Pancreas (tissue), 10 donors: ENCODE measurements at regions not wholly inside any gene's neighbourhood (a gene's known extent, or its start where the extent isn't known, plus 50 kb on each side); places are given as distances from the start of the nearest gene placed in this dataset.
"Not testable (repeated sequence)": the region's sequence is repeated elsewhere in the genome, so short reads cannot be mapped to it uniquely, and the experiment has no call there.

Experiments used
- ATAC-seq, 4 donors: fragments of 200-7000 bp; cut with Tn5 transposase; one replicate each; pipeline versions ENCODE4 v1.8.0 to v1.9.1; 2020; ENCODE audit warnings: mild to moderate bottlenecking in 4 of 4, moderate library complexity in 4 of 4
- DNase-seq, 6 donors: peaks; one replicate each; pipeline ENCODE4 v3.0.0-alpha.2; 2020
- FAIRE-seq: peaks from 2 replicates; lab custom pipeline; 2012; peaks lifted over from hg19 to GRCh38; lab: Jason Lieb, UNC
- H3K27ac ChIP-seq, 4 donors: fragments of 200-600 bp; sonication (generic); 1 replicate in 3 of 4; 2 replicates in 1 of 4; pipeline versions ENCODE4 v1.5.0 to v1.8.0; 2020
- H3K27me3 ChIP-seq, 4 donors: fragments of 200-600 bp; one replicate each; pipeline ENCODE4 v1.8.0; 2021
- H3K36me3 ChIP-seq, 3 donors: fragments of 200-600 bp; sonication (generic) in 1 of 3; one replicate each; pipeline versions ENCODE4 v1.5.0 to v1.8.0; 2020 to 2021
- H3K4me1 ChIP-seq, 3 donors: fragments of 200-600 bp; one replicate each; pipeline ENCODE4 v1.8.0; 2021
- H3K4me3 ChIP-seq, 4 donors: fragments of 200-600 bp; sonication (generic) in 2 of 4; one replicate each; pipeline versions ENCODE4 v1.5.0 to v1.8.0; 2020 to 2021
- H3K9me3 ChIP-seq, 4 donors: fragments of 200-600 bp; one replicate each; pipeline ENCODE4 v1.8.0; 2021
- CTCF ChIP-seq, 4 donors: fragments of 200-600 bp; sonication (generic) in 3 of 4; IDR thresholded peaks; one replicate each; pipeline versions ENCODE4 v1.5.0 to v1.8.0; 2021; ENCODE audit warnings: antibody characterized with exemption in 4 of 4
- WGBS, 2 donors: extraction: QIAGEN DNeasy Blood & Tissue Kit; methylation state at CpG; one replicate each; pipeline ENCODE4 v1.1.7; 2013; 5-methylcytosine and 5-hydroxymethylcytosine counted together
- intact Hi-C, 3 donors: fragments of 100-400 bp; cut with DNase I; formaldehyde crosslinking; loops; one replicate each; pipeline versions ENCODE4 v1.11.1 to v1.14.2; 2022
- donor health status: healthy with polysubstance abuse.
- donor health status: DM: no; HTN: no; CAD: no; lungs with moderate emphysema.
- donor health status: DM: no; HTN: no; CAD: no.
- donor health status: control.
- donor health status: control.
- donor health status: Bipolar disorder and iron deficiency.
- donor health status: DM: yes; HTN: yes; CAD: no.
- donor health status: DM: no; HTN: no; CAD: no.
- donor health status: DM: no; HTN: no; CAD: no.
- donor health status: DM: yes; HTN: yes; CAD: no.

- Histone ChIP-seq H3K4me1 (no peaks in the 10 kb centered on the region), H3K9me3 (no peaks in the 10 kb centered on the region), H3K36me3 (no peaks in the 10 kb centered on the region), H3K27me3 (no peaks in the 10 kb centered on the region), H3K27ac (no peak overlapping the region), H3K4me3 (no peak overlapping the region)
- ATAC-seq (no peak), FAIRE-seq (no peak), DNase-seq (no peak)
- TF ChIP-seq CTCF (IDR thresholded peaks at IDR 0.05) = no peak
- intact Hi-C loops = no loop called here
- 80 to 84% methylated on average over 15 of the region's 15 CpGs for WGBS, 2 donors
Observed at GRCh38 chr20:5686384-5687105, 63.7 kb upstream of the SHLD1 start.

GRCh38 chr20:5682556-5682955 is 67.6 kb upstream of the SHLD1 start:
- H3K4me3 ChIP-seq, DNase-seq, H3K36me3 ChIP-seq, H3K27me3 ChIP-seq, H3K9me3 ChIP-seq, H3K27ac ChIP-seq, intact Hi-C loops, H3K4me1 ChIP-seq, FAIRE-seq, ATAC-seq: not testable (repeated sequence)
- WGBS, 2 donors = 31 to 33% methylated on average over 2 of the region's 2 CpGs

GRCh38 chr20:5680192-5680591 is 69.4 kb upstream of the GPCPD1 start:
- ATAC-seq = no peak
- Histone ChIP-seq H3K4me3 (no peak overlapping the region), H3K4me1 (no peaks in the 10 kb centered on the region), H3K27me3 (no peaks in the 10 kb centered on the region), H3K9me3 (no peaks in the 10 kb centered on the region), H3K36me3 (no peaks in the 10 kb centered on the region), H3K27ac (peak overlapping the region in 1 of 4 donors; percentile 33)
- no peak for DNase-seq
- TF ChIP-seq CTCF (IDR thresholded peaks at IDR 0.05) = no peak
- intact Hi-C loops = no loop called here
- FAIRE-seq = no peak

GRCh38 chr20:5678777-5679176 is 68.0 kb upstream of the GPCPD1 start:
- no peaks in the 10 kb centered on the region for H3K9me3 ChIP-seq
- H3K36me3 ChIP-seq = no peaks in the 10 kb centered on the region
- DNase-seq (no peak), ATAC-seq (no peak), FAIRE-seq (no peak)
- no peak overlapping the region for H3K27ac ChIP-seq
- intact Hi-C loops = no loop called here
- no peak overlapping the region for H3K4me3 ChIP-seq
- WGBS, 2 donors = 90 to 91% methylated on average over 2 of the region's 2 CpGs
- no peak for TF ChIP-seq CTCF (IDR thresholded peaks at IDR 0.05)
- no peaks in the 10 kb centered on the region for H3K4me1 ChIP-seq
- H3K27me3 ChIP-seq = no peaks in the 10 kb centered on the region

GRCh38 chr20:5677944-5678343 is 67.1 kb upstream of the GPCPD1 start:
- intact Hi-C loops, H3K4me3 ChIP-seq, H3K36me3 ChIP-seq, ATAC-seq, FAIRE-seq, H3K9me3 ChIP-seq, H3K27me3 ChIP-seq, H3K4me1 ChIP-seq, H3K27ac ChIP-seq, DNase-seq: not testable (repeated sequence)
- WGBS, 2 donors = 81 to 84% methylated on average over 8 of the region's 8 CpGs

GRCh38 chr20:5677389-5677788 is 66.6 kb upstream of the GPCPD1 start:
- no peak for TF ChIP-seq CTCF (IDR thresholded peaks at IDR 0.05)
- Histone ChIP-seq H3K4me3 (no peak overlapping the region), H3K4me1 (no peaks in the 10 kb centered on the region), H3K9me3 (no peaks in the 10 kb centered on the region), H3K36me3 (no peaks in the 10 kb centered on the region), H3K27me3 (no peaks in the 10 kb centered on the region), H3K27ac (no peak overlapping the region)
- intact Hi-C loops = no loop called here
- no peak for DNase-seq
- 61% methylated on average over 4 of the region's 4 CpGs for WGBS, 2 donors
- FAIRE-seq = no peak
- ATAC-seq = no peak
